ENCODE measurements at regions not wholly inside any gene's neighbourhood (a gene's known extent, or its start where the extent isn't known, plus 50 kb on each side); places are given as distances from the start of the nearest gene placed in this dataset.

- TF ChIP-seq, protein P1, sequence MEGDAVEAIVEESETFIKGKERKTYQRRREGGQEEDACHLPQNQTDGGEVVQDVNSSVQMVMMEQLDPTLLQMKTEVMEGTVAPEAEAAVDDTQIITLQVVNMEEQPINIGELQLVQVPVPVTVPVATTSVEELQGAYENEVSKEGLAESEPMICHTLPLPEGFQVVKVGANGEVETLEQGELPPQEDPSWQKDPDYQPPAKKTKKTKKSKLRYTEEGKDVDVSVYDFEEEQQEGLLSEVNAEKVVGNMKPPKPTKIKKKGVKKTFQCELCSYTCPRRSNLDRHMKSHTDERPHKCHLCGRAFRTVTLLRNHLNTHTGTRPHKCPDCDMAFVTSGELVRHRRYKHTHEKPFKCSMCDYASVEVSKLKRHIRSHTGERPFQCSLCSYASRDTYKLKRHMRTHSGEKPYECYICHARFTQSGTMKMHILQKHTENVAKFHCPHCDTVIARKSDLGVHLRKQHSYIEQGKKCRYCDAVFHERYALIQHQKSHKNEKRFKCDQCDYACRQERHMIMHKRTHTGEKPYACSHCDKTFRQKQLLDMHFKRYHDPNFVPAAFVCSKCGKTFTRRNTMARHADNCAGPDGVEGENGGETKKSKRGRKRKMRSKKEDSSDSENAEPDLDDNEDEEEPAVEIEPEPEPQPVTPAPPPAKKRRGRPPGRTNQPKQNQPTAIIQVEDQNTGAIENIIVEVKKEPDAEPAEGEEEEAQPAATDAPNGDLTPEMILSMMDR (IDR thresholded peaks at IDR 0.05; ENCODE audit: low read depth, low read length) = no peak
- no peak for TF ChIP-seq EZH2phosphoT487 (IDR thresholded peaks at IDR 0.05; ENCODE audit: low read depth)
These were observed 432.2 kb upstream of the ANO3 start for GRCh38 chr11:25899617-25900160.
